Natural killer cell (primary cell): ENCODE measurements at regions not wholly inside any gene's neighbourhood (a gene's known extent, or its start where the extent isn't known, plus 50 kb on each side); places are given as distances from the start of the nearest gene placed in this dataset.

Source experiments
- ATAC-seq, 3 donors: fragments of 150-1000 bp in 2 of 3; fragments of 200-7000 bp in 1 of 3; cut with Tn5 transposase; 1 replicate in 1 of 3; 2 replicates in 2 of 3; pipeline ENCODE4 v1.10.0; 2021; ENCODE audit warnings: mild to moderate bottlenecking in 2 of 3, moderate library complexity in 2 of 3
- DNase-seq, 2 donors: peaks; one replicate each; pipeline versions ENCODE4 v3.0.0 to v3.0.0-alpha.2; 2013 to 2021; ENCODE audit warnings: mixed read lengths in 1 of 2
- H3K27ac ChIP-seq: one replicate; pipeline ENCODE4 v1.5.1; 2013; ENCODE audit warnings: mild to moderate bottlenecking, low read length
- H3K27me3 ChIP-seq: one replicate; pipeline ENCODE4 v1.6.1; 2013; ENCODE audit warnings: low read length; ENCODE audit not compliant: control insufficient read depth, insufficient read depth
- H3K36me3 ChIP-seq: one replicate; pipeline ENCODE4 v1.6.1; 2013; ENCODE audit warnings: low read length; ENCODE audit not compliant: control insufficient read depth, insufficient read depth
- H3K4me1 ChIP-seq: one replicate; pipeline ENCODE4 v1.6.1; 2013; ENCODE audit warnings: low read length; ENCODE audit not compliant: control insufficient read depth, insufficient read depth
- H3K4me3 ChIP-seq: one replicate; pipeline ENCODE4 v1.5.1; 2013; ENCODE audit warnings: low read length
- H3K9me3 ChIP-seq: one replicate; pipeline ENCODE4 v1.6.1; 2013; ENCODE audit warnings: low read length; ENCODE audit not compliant: control insufficient read depth, insufficient read depth
- H3K27ac Mint-ChIP-seq, 2 donors: one replicate each; pipeline ENCODE4 v1.8.0; 2022; ENCODE audit warnings: mild to moderate bottlenecking in 2 of 2, mixed read lengths in 2 of 2, moderate library complexity in 1 of 2
- H3K27me3 Mint-ChIP-seq, 2 donors: one replicate each; pipeline ENCODE4 v1.8.0; 2022; ENCODE audit warnings: low read depth in 2 of 2, mixed read lengths in 2 of 2
- H3K36me3 Mint-ChIP-seq: one replicate; pipeline ENCODE4 v1.8.0; 2022; ENCODE audit warnings: mixed read lengths
- H3K4me1 Mint-ChIP-seq, 2 donors: one replicate each; pipeline ENCODE4 v1.8.0; 2022; ENCODE audit warnings: mixed read lengths in 2 of 2
- H3K4me3 Mint-ChIP-seq: one replicate; pipeline ENCODE4 v1.8.0; 2022; ENCODE audit warnings: mild to moderate bottlenecking, moderate library complexity, mixed read lengths
- H3K9me3 Mint-ChIP-seq, 2 donors: one replicate each; pipeline ENCODE4 v1.8.0; 2022; ENCODE audit warnings: mixed read lengths in 2 of 2
- CTCF ChIP-seq: fragments of 200-600 bp; IDR thresholded peaks from one replicate; pipeline ENCODE4 v1.8.0; 2022; ENCODE audit warnings: antibody characterized with exemption
- WGBS: methylation state at CpG from one replicate; pipeline ENCODE4 v1.1.7; 2013; ENCODE audit warnings: missing lambda C conversion rate; ENCODE audit not compliant: insufficient coverage; 5-methylcytosine and 5-hydroxymethylcytosine counted together
- intact Hi-C: fragments of 100-400 bp; cut with micrococcal nuclease; formaldehyde crosslinking; loops from one replicate; pipeline ENCODE4 v1.14.2; 2022

DNA sequence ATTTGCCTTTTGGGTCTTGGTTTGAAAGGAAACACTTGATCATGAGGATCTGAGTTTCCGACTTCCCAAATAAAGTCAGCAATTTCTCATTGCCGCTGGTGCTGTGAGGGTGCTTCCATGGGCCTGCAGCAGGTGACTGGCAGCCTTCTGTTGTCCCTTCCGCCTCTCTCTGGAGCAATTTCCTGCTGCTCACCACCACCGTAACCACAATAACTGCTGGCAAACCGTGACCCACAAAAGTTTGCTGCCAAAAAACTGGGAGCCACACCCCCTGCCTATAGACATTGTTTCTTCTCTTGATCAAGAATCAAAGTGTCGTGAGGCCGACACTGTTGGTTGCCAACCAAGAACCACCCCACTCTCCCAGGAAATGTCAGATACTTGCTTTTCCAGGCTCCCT, 164.0 kb downstream of the NR2F2 start:
- Histone ChIP-seq H3K36me3 (no peaks in the 10 kb centered on the region), H3K27ac (no peak overlapping the region), H3K27me3 (no peaks in the 10 kb centered on the region), H3K4me1 (no peaks in the 10 kb centered on the region), H3K4me3 (no peak overlapping the region), H3K9me3 (no peaks in the 10 kb centered on the region)
- ATAC-seq (no peak), DNase-seq (no peak)
- Mint-ChIP-seq H3K27me3 (peaks cover 16 to 23% of the 10 kb centered on the region in 2 donors), H3K27ac (no peak overlapping the region), H3K4me1 (peaks cover 0 to 19% of the 10 kb centered on the region in 2 donors), H3K36me3 (no peaks in the 10 kb centered on the region), H3K9me3 (no peaks in the 10 kb centered on the region), H3K4me3 (no peak overlapping the region)
- intact Hi-C loops: no loop called here
- 3% methylated on average over 7 of the region's 7 CpGs for WGBS
- TF ChIP-seq CTCF: no peak

GRCh38 chr15:96495386-96495785, 164.9 kb downstream of the NR2F2 start:
- DNase-seq: no peak
- H3K4me3 ChIP-seq: no peak overlapping the region
- no peaks in the 10 kb centered on the region for H3K36me3 Mint-ChIP-seq
- no peak overlapping the region for H3K27ac Mint-ChIP-seq
- no peak overlapping the region for H3K27ac ChIP-seq
- H3K9me3 ChIP-seq: no peaks in the 10 kb centered on the region
- WGBS: 69% methylated on average over 5 of the region's 5 CpGs
- no peaks in the 10 kb centered on the region for H3K27me3 ChIP-seq
- no peaks in the 10 kb centered on the region for H3K36me3 ChIP-seq
- ATAC-seq: no peak
- H3K4me3 Mint-ChIP-seq: no peak overlapping the region
- no peaks in the 10 kb centered on the region for H3K9me3 Mint-ChIP-seq
- intact Hi-C loops: no loop called here
- peaks cover 7 to 17% of the 10 kb centered on the region in 2 donors for H3K27me3 Mint-ChIP-seq
- peaks cover 0 to 19% of the 10 kb centered on the region in 2 donors for H3K4me1 Mint-ChIP-seq
- TF ChIP-seq CTCF: no peak
- no peaks in the 10 kb centered on the region for H3K4me1 ChIP-seq

GRCh38 chr15:96497951-96498350, 167.5 kb downstream of the NR2F2 start:
- peaks cover 0 to 11% of the 10 kb centered on the region in 2 donors for H3K4me1 Mint-ChIP-seq
- H3K9me3 Mint-ChIP-seq: no peaks in the 10 kb centered on the region
- no peak for TF ChIP-seq CTCF

GRCh38 chr15:96500508-96500907, 170.0 kb downstream of the NR2F2 start:
- TF ChIP-seq CTCF: no peak
- Histone ChIP-seq H3K36me3 (no peaks in the 10 kb centered on the region), H3K4me1 (no peaks in the 10 kb centered on the region), H3K27ac (no peak overlapping the region), H3K27me3 (no peaks in the 10 kb centered on the region), H3K4me3 (no peak overlapping the region), H3K9me3 (no peaks in the 10 kb centered on the region)
- H3K27me3 Mint-ChIP-seq: peaks cover 0 to 10% of the 10 kb centered on the region in 2 donors
- H3K9me3 Mint-ChIP-seq: peaks cover 0 to 2% of the 10 kb centered on the region in 2 donors
- 65% methylated on average over 4 of the region's 5 CpGs for WGBS
- no peak overlapping the region for H3K27ac Mint-ChIP-seq
- no peaks in the 10 kb centered on the region for H3K4me1 Mint-ChIP-seq
- DNase-seq (no peak), ATAC-seq (no peak)
- H3K4me3 Mint-ChIP-seq: no peak overlapping the region
- intact Hi-C loops: no loop called here
- H3K36me3 Mint-ChIP-seq: no peaks in the 10 kb centered on the region

More at GRCh38 chr15:96497951-96498350, 167.5 kb downstream of the NR2F2 start:
- Histone ChIP-seq H3K4me3 (no peak overlapping the region), H3K9me3 (no peaks in the 10 kb centered on the region), H3K27me3 (no peaks in the 10 kb centered on the region), H3K4me1 (no peaks in the 10 kb centered on the region), H3K27ac (no peak overlapping the region), H3K36me3 (no peaks in the 10 kb centered on the region)
- WGBS: 77% methylated on average over 6 of the region's 7 CpGs
- Mint-ChIP-seq H3K27ac (no peak overlapping the region), H3K36me3 (no peaks in the 10 kb centered on the region), H3K27me3 (peaks cover 0 to 14% of the 10 kb centered on the region in 2 donors), H3K4me3 (no peak overlapping the region)
- no peak for DNase-seq
- intact Hi-C loops: no loop called here
- ATAC-seq: no peak
